Tibial nerve (tissue), 4 donors: ENCODE measurements at regions not wholly inside any gene's neighbourhood (a gene's known extent, or its start where the extent isn't known, plus 50 kb on each side); places are given as distances from the start of the nearest gene placed in this dataset.
"Not testable (repeated sequence)": the region's sequence is repeated elsewhere in the genome, so short reads cannot be mapped to it uniquely, and the experiment has no call there.

Experiments
- EP300 ChIP-seq, 2 donors: sonication (generic); formaldehyde crosslinking; IDR thresholded peaks; one replicate each; pipeline ENCODE4 v1.6.1; 2017; ENCODE audit warnings: antibody characterized with exemption in 2 of 2, mild to moderate bottlenecking in 1 of 2
- POLR2A ChIP-seq, 2 donors: fragments of 450-650 bp; IDR thresholded peaks; one replicate each; pipeline ENCODE4 v1.6.1; 2017; ENCODE audit warnings: antibody characterized with exemption in 2 of 2, mild to moderate bottlenecking in 2 of 2, moderate library complexity in 2 of 2
- TF ChIP-seq, protein P1 (sequence below), 5 experiments: fragments of 200-600 bp in 3 of 5; fragments of 450-650 bp in 2 of 5; sonication (generic) in 3 of 5; IDR thresholded peaks; one replicate each; pipeline ENCODE4 v1.5.1; 2016 to 2019; ENCODE audit warnings: antibody characterized with exemption in 5 of 5, mild to moderate bottlenecking in 3 of 5, moderate library complexity in 2 of 5

DNA sequence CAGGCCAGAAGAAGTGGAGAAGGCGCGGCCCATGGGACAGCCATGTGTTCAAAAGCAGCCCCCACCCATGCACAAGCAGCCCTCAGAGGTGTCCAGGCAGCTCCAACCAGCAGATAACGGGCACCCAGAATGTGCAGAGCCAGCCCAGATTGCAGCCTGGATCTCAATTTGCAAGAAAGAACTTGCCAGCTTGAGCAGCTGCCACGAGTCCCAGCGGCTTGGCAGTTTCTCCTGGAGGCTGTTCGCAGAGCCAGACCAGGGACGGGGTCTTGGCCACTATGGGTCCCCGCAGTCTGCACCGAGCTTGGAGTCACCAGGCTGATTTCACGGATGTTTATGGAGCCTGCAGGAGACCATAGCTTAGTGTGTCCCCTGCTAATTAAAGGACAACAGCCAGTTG is 61.4 kb upstream of the SULF2 start:
- TF ChIP-seq, protein P1, sequence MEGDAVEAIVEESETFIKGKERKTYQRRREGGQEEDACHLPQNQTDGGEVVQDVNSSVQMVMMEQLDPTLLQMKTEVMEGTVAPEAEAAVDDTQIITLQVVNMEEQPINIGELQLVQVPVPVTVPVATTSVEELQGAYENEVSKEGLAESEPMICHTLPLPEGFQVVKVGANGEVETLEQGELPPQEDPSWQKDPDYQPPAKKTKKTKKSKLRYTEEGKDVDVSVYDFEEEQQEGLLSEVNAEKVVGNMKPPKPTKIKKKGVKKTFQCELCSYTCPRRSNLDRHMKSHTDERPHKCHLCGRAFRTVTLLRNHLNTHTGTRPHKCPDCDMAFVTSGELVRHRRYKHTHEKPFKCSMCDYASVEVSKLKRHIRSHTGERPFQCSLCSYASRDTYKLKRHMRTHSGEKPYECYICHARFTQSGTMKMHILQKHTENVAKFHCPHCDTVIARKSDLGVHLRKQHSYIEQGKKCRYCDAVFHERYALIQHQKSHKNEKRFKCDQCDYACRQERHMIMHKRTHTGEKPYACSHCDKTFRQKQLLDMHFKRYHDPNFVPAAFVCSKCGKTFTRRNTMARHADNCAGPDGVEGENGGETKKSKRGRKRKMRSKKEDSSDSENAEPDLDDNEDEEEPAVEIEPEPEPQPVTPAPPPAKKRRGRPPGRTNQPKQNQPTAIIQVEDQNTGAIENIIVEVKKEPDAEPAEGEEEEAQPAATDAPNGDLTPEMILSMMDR (IDR thresholded peaks at IDR 0.05), result not testable (repeated sequence)
- not testable (repeated sequence) for TF ChIP-seq EP300, POLR2A (IDR thresholded peaks at IDR 0.05)
